Astrocyte (in vitro differentiated cells and primary cell): ENCODE measurements at regions not wholly inside any gene's neighbourhood (a gene's known extent, or its start where the extent isn't known, plus 50 kb on each side); places are given as distances from the start of the nearest gene placed in this dataset.

Experiments
- EZH2 ChIP-seq: IDR thresholded peaks from 2 replicates; pipeline ENCODE4 v1.6.1; 2012; ENCODE audit warnings: mild to moderate bottlenecking, low read length, inconsistent platforms; ENCODE audit not compliant: insufficient read depth
- TF ChIP-seq, protein P1 (sequence below): IDR thresholded peaks from 2 replicates; pipeline ENCODE4 v1.5.1; 2011; ENCODE audit warnings: low read depth, mild to moderate bottlenecking, inconsistent platforms, low read length, moderate library complexity; ENCODE audit not compliant: insufficient read depth

GRCh38 chr2:188118431-188118830 is 173.2 kb upstream of the GULP1 start:
- TF ChIP-seq, protein P1, sequence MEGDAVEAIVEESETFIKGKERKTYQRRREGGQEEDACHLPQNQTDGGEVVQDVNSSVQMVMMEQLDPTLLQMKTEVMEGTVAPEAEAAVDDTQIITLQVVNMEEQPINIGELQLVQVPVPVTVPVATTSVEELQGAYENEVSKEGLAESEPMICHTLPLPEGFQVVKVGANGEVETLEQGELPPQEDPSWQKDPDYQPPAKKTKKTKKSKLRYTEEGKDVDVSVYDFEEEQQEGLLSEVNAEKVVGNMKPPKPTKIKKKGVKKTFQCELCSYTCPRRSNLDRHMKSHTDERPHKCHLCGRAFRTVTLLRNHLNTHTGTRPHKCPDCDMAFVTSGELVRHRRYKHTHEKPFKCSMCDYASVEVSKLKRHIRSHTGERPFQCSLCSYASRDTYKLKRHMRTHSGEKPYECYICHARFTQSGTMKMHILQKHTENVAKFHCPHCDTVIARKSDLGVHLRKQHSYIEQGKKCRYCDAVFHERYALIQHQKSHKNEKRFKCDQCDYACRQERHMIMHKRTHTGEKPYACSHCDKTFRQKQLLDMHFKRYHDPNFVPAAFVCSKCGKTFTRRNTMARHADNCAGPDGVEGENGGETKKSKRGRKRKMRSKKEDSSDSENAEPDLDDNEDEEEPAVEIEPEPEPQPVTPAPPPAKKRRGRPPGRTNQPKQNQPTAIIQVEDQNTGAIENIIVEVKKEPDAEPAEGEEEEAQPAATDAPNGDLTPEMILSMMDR, result no peak
- TF ChIP-seq EZH2, result no peak
